Dermis blood vessel endothelial cell (primary cell): ENCODE measurements at regions not wholly inside any gene's neighbourhood (a gene's known extent, or its start where the extent isn't known, plus 50 kb on each side); places are given as distances from the start of the nearest gene placed in this dataset.

ENCODE experiments used
- DNase-seq: peaks from one replicate; pipeline ENCODE4 v3.0.0; 2010

- DNase-seq, result no peak
Measured at GRCh38 chr1:147852706-147853225, 49.8 kb upstream of the GJA8 start.
